ENCODE measurements at regions not wholly inside any gene's neighbourhood (a gene's known extent, or its start where the extent isn't known, plus 50 kb on each side); places are given as distances from the start of the nearest gene placed in this dataset.
"Not testable (repeated sequence)": the region's sequence is repeated elsewhere in the genome, so short reads cannot be mapped to it uniquely, and the experiment has no call there.

GRCh38 chr20:47889751-47890150 lies 104.5 kb upstream of the SULF2 start:
- not testable (repeated sequence) for H3K36me3 ChIP-seq (ENCODE audit: control insufficient read depth, insufficient read depth, low read length); H3K9me3 ChIP-seq (ENCODE audit: control insufficient read depth, insufficient read depth, low read length); H3K27ac ChIP-seq (ENCODE audit: low read depth, low read length); H3K4me3 ChIP-seq (ENCODE audit: low read depth, low read length); H3K27me3 ChIP-seq (ENCODE audit: control insufficient read depth, insufficient read depth, low read length); H3K4me1 ChIP-seq (ENCODE audit: control insufficient read depth, insufficient read depth, low read length); DNase-seq (ENCODE audit: low read depth in 4 of 6, low spot score in 6 of 6)
- 76% methylated on average over 12 of the region's 12 CpGs for WGBS (ENCODE audit: insufficient coverage)

DNA sequence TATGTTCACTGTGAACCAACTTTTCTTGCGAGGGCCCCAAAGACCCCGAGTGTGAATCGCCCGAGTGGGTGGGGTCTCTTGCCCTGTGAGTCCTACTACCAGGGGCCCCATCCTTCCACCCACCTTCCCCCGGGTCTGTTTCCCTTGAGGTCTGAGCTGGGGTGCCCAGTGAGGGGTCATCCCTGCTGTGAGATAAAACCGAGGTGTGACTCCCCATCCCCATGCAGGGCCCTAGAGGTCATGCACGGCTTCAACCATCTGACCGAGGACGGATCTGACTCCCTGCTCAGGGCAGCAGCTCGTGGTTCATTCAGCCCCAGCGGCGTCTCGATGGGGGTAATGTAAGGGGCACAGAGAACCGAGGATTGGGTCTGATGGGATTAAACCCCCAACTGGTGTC lies 103.1 kb upstream of the SULF2 start:
- H3K27ac ChIP-seq (ENCODE audit: low read depth, low read length) = no peak overlapping the region
- no peak for DNase-seq (ENCODE audit: low read depth in 4 of 6, low spot score in 6 of 6)
- H3K4me3 ChIP-seq (ENCODE audit: low read depth, low read length) = no peak overlapping the region
- H3K4me1 ChIP-seq (ENCODE audit: control insufficient read depth, insufficient read depth, low read length) = no peaks in the 10 kb centered on the region
- H3K9me3 ChIP-seq (ENCODE audit: control insufficient read depth, insufficient read depth, low read length) = no peaks in the 10 kb centered on the region
- H3K36me3 ChIP-seq (ENCODE audit: control insufficient read depth, insufficient read depth, low read length) = no peaks in the 10 kb centered on the region
- peaks cover 2% of the 10 kb centered on the region for H3K27me3 ChIP-seq (ENCODE audit: control insufficient read depth, insufficient read depth, low read length)
- WGBS (ENCODE audit: insufficient coverage) = 92% methylated on average over 8 of the region's 14 CpGs

- no peak for DNase-seq (ENCODE audit: low read depth in 4 of 6, low spot score in 6 of 6)
- WGBS (ENCODE audit: insufficient coverage) = 75% methylated on average over 4 of the region's 10 CpGs
- no peaks in the 10 kb centered on the region for H3K36me3 ChIP-seq (ENCODE audit: control insufficient read depth, insufficient read depth, low read length)
- H3K27ac ChIP-seq (ENCODE audit: low read depth, low read length) = no peak overlapping the region
- no peak overlapping the region for H3K4me3 ChIP-seq (ENCODE audit: low read depth, low read length)
- H3K9me3 ChIP-seq (ENCODE audit: control insufficient read depth, insufficient read depth, low read length) = no peaks in the 10 kb centered on the region
- H3K27me3 ChIP-seq (ENCODE audit: control insufficient read depth, insufficient read depth, low read length) = peaks cover 2% of the 10 kb centered on the region
- H3K4me1 ChIP-seq (ENCODE audit: control insufficient read depth, insufficient read depth, low read length) = no peaks in the 10 kb centered on the region
Measured at GRCh38 chr20:47887477-47888080, 102.3 kb upstream of the SULF2 start.

DNA sequence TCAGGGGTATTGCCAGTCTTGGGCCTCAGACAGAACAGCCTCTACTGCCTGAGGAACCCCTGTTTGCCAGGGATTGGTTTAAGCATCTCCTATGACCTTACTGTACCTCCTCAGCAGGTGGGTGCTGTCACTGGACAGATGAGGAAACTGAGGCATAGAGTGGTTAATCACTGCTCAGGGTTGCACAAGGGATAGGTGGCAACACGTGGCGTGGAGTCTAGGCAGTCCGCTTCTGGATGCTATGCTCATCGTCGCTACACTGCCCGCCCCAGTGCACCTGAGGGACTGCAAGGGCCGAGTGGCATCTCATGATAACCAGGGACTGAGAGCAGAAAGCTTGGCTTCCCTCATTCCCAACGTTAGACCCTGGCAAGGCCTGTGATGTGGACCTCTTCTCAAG lies 101.8 kb upstream of the SULF2 start:
- Histone ChIP-seq H3K27me3 (ENCODE audit: control insufficient read depth, insufficient read depth, low read length) (peaks cover 2% of the 10 kb centered on the region), H3K4me3 (ENCODE audit: low read depth, low read length) (no peak overlapping the region), H3K36me3 (ENCODE audit: control insufficient read depth, insufficient read depth, low read length) (no peaks in the 10 kb centered on the region), H3K27ac (ENCODE audit: low read depth, low read length) (no peak overlapping the region), H3K4me1 (ENCODE audit: control insufficient read depth, insufficient read depth, low read length) (no peaks in the 10 kb centered on the region), H3K9me3 (ENCODE audit: control insufficient read depth, insufficient read depth, low read length) (no peaks in the 10 kb centered on the region)
- no peak for DNase-seq (ENCODE audit: low read depth in 4 of 6, low spot score in 6 of 6)
- WGBS (ENCODE audit: insufficient coverage) = 95% methylated on average over 7 of the region's 8 CpGs

GRCh38 chr20:47886454-47887041 lies 101.3 kb upstream of the SULF2 start:
- whole genome bisulfite sequencing (ENCODE audit: insufficient coverage) = 87% methylated on average over 17 of the region's 18 CpGs
- Histone ChIP-seq H3K9me3 (ENCODE audit: control insufficient read depth, insufficient read depth, low read length) (no peaks in the 10 kb centered on the region), H3K4me3 (ENCODE audit: low read depth, low read length) (no peak overlapping the region), H3K27me3 (ENCODE audit: control insufficient read depth, insufficient read depth, low read length) (peaks cover 2% of the 10 kb centered on the region), H3K27ac (ENCODE audit: low read depth, low read length) (no peak overlapping the region), H3K36me3 (ENCODE audit: control insufficient read depth, insufficient read depth, low read length) (no peaks in the 10 kb centered on the region), H3K4me1 (ENCODE audit: control insufficient read depth, insufficient read depth, low read length) (no peaks in the 10 kb centered on the region)
- DNase-seq (ENCODE audit: low read depth in 4 of 6, low spot score in 6 of 6) = no peak

DNA sequence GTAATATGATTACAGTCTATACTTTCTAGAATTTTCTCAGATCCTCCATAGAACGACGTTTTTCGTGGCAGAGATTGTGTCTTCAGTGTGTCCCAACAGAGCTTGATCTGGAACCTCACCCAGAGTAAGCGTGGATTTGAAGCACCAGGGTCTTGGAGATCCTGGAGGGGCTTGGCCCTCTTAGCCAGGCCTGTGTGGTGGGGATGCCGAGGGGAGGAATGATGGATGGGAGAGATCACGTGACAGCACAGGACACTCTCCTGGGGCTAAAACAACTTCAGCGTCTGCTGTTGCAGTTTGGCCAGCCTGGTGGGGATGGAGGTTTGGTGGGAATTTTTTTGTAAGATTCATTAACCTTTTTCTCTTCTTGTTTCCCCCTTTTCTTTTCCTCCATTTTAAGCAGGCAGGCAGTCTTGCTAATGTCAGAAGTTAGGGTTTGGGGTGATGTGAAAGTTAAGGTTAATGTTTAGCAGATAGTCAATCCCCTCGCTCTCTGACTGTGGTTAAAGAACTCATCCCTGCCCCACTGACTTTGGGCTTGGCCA lies 100.7 kb upstream of the SULF2 start:
- Histone ChIP-seq H3K36me3 (ENCODE audit: control insufficient read depth, insufficient read depth, low read length) (no peaks in the 10 kb centered on the region), H3K27ac (ENCODE audit: low read depth, low read length) (no peak overlapping the region), H3K9me3 (ENCODE audit: control insufficient read depth, insufficient read depth, low read length) (no peaks in the 10 kb centered on the region), H3K27me3 (ENCODE audit: control insufficient read depth, insufficient read depth, low read length) (peaks cover 2% of the 10 kb centered on the region), H3K4me1 (ENCODE audit: control insufficient read depth, insufficient read depth, low read length) (no peaks in the 10 kb centered on the region), H3K4me3 (ENCODE audit: low read depth, low read length) (no peak overlapping the region)
- whole genome bisulfite sequencing (ENCODE audit: insufficient coverage) = 79% methylated on average over 3 of the region's 8 CpGs
- no peak for DNase-seq (ENCODE audit: low read depth in 4 of 6, low spot score in 6 of 6)

DNA sequence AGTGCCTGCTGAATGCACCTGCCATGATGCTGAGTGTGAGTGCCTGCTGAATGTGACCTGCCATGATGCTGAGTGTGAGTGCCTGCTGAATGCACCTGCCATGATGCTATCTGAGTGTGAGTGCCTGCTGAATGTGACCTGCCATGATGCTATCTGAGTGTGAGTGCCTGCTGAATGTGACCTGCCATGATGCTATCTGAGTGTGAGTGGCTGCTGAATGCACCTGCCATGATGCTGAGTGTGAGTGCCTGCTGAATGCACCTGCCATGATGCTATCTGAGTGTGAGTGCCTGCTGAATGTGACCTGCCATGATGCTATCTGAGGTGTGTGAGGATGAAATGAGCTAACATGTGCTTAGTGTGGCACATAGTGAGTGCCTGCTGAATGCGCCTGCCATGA lies 98.7 kb upstream of the SULF2 start:
- DNase-seq (ENCODE audit: low read depth in 4 of 6, low spot score in 6 of 6) = not testable (repeated sequence)

DNA sequence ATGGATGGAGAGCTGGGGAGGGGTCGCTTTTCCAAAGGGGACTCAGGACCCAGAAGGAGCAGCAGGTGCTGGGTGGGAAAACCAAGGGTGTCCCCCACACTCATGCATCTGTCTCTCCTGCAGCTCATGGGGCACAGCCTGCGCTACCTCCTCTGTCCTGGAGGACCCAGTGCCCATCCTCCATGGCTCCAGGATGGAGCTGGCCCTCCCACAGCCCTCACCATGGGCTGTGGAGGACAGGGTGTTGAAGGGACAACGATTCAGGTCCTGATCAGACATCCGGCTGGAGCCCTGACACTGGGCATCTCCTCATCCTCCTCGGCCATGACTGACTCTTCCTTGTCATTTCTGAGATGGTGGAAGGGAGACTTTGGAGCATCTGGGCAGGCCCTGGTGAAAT lies 97.9 kb upstream of the SULF2 start:
- H3K27ac ChIP-seq (ENCODE audit: low read depth, low read length) = no peak overlapping the region
- 100% methylated on average over 1 of the region's 5 CpGs for WGBS (ENCODE audit: insufficient coverage)
- H3K4me3 ChIP-seq (ENCODE audit: low read depth, low read length) = no peak overlapping the region

More for the DNA sequence above, 98.7 kb upstream of the SULF2 start:
- not testable (repeated sequence) for H3K27me3 ChIP-seq (ENCODE audit: control insufficient read depth, insufficient read depth, low read length); H3K4me3 ChIP-seq (ENCODE audit: low read depth, low read length); H3K36me3 ChIP-seq (ENCODE audit: control insufficient read depth, insufficient read depth, low read length); H3K4me1 ChIP-seq (ENCODE audit: control insufficient read depth, insufficient read depth, low read length); H3K27ac ChIP-seq (ENCODE audit: low read depth, low read length); H3K9me3 ChIP-seq (ENCODE audit: control insufficient read depth, insufficient read depth, low read length)
- WGBS (ENCODE audit: insufficient coverage) = 100% methylated on average over 1 of the region's 1 CpG

GRCh38 chr20:47879771-47880170 lies 94.5 kb upstream of the SULF2 start:
- no peak for DNase-seq (ENCODE audit: low read depth in 4 of 6, low spot score in 6 of 6)
- Histone ChIP-seq H3K9me3 (ENCODE audit: control insufficient read depth, insufficient read depth, low read length) (no peaks in the 10 kb centered on the region), H3K4me3 (ENCODE audit: low read depth, low read length) (no peak overlapping the region), H3K27ac (ENCODE audit: low read depth, low read length) (no peak overlapping the region), H3K4me1 (ENCODE audit: control insufficient read depth, insufficient read depth, low read length) (peaks cover 6% of the 10 kb centered on the region), H3K36me3 (ENCODE audit: control insufficient read depth, insufficient read depth, low read length) (no peaks in the 10 kb centered on the region), H3K27me3 (ENCODE audit: control insufficient read depth, insufficient read depth, low read length) (peaks cover 9% of the 10 kb centered on the region)
- 97% methylated on average over 10 of the region's 15 CpGs for WGBS (ENCODE audit: insufficient coverage)

More for the DNA sequence above, 97.9 kb upstream of the SULF2 start:
- peaks cover 4% of the 10 kb centered on the region for H3K27me3 ChIP-seq (ENCODE audit: control insufficient read depth, insufficient read depth, low read length)
- DNase-seq (ENCODE audit: low read depth in 4 of 6, low spot score in 6 of 6) = no peak
- H3K4me1 ChIP-seq (ENCODE audit: control insufficient read depth, insufficient read depth, low read length) = no peaks in the 10 kb centered on the region
- no peaks in the 10 kb centered on the region for H3K36me3 ChIP-seq (ENCODE audit: control insufficient read depth, insufficient read depth, low read length)
- no peaks in the 10 kb centered on the region for H3K9me3 ChIP-seq (ENCODE audit: control insufficient read depth, insufficient read depth, low read length)

DNA sequence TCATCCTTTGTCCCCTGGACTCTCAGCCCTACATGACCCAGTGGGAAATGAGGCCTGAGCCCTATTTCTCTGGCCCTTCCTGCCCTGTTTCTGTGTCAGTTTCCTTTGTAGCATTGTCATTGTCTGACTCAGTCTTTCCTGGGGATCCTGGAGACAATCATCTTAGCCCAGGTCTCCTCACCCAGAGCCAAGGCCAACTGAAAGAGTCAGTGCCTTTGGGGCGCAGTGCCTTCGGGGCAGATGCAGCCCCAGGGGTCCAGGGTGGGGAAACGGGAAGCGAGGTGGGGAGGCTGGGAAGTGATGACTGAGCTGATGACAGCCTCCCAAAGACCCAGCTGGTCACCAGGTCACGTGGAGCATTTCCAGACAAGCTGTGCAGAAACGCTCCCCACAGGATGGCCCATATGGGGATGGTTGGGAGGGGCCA lies 93.3 kb upstream of the SULF2 start:
- Histone ChIP-seq H3K36me3 (ENCODE audit: control insufficient read depth, insufficient read depth, low read length) (no peaks in the 10 kb centered on the region), H3K27ac (ENCODE audit: low read depth, low read length) (no peak overlapping the region), H3K27me3 (ENCODE audit: control insufficient read depth, insufficient read depth, low read length) (peaks cover 9% of the 10 kb centered on the region), H3K4me1 (ENCODE audit: control insufficient read depth, insufficient read depth, low read length) (peaks cover 6% of the 10 kb centered on the region), H3K9me3 (ENCODE audit: control insufficient read depth, insufficient read depth, low read length) (no peaks in the 10 kb centered on the region), H3K4me3 (ENCODE audit: low read depth, low read length) (no peak overlapping the region)
- no peak for DNase-seq (ENCODE audit: low read depth in 4 of 6, low spot score in 6 of 6)
- WGBS (ENCODE audit: insufficient coverage) = 78% methylated on average over 4 of the region's 6 CpGs

Measured in spinal cord (tissue), 9 donors.